Type B pancreatic cell (in vitro differentiated cells): ENCODE measurements at regions not wholly inside any gene's neighbourhood (a gene's known extent, or its start where the extent isn't known, plus 50 kb on each side); places are given as distances from the start of the nearest gene placed in this dataset.

Experiments
- DNase-seq: peaks from one replicate; pipeline ENCODE4 v3.0.0; 2021; ENCODE audit warnings: mixed read lengths; ENCODE audit not compliant: unreplicated experiment; ENCODE audit errors: extremely low spot score
- H3K27ac Mint-ChIP-seq: 2 replicates; pipeline ENCODE4 v1.8.0; 2021; ENCODE audit warnings: mild to moderate bottlenecking, mixed read lengths
- H3K27me3 Mint-ChIP-seq: 2 replicates; pipeline ENCODE4 v1.8.0; 2021; ENCODE audit warnings: mixed read lengths
- H3K36me3 Mint-ChIP-seq: 2 replicates; pipeline ENCODE4 v1.8.0; 2021; ENCODE audit warnings: mixed read lengths
- H3K4me1 Mint-ChIP-seq: one replicate; pipeline ENCODE4 v1.8.0; 2021; ENCODE audit warnings: mixed read lengths; ENCODE audit not compliant: unreplicated experiment
- H3K4me3 Mint-ChIP-seq: 2 replicates; pipeline ENCODE4 v1.8.0; 2021; ENCODE audit warnings: mild to moderate bottlenecking, mixed read lengths
- H3K9me3 Mint-ChIP-seq: 2 replicates; pipeline ENCODE4 v1.8.0; 2021; ENCODE audit warnings: mixed read lengths
- CTCF ChIP-seq: fragments of 200-600 bp; sonication (generic); conservative IDR thresholded peaks from 2 replicates; pipeline ENCODE4 v1.5.0; 2021; ENCODE audit warnings: antibody characterized with exemption, mild to moderate bottlenecking

GRCh38 chr12:126354633-126355032 lies 1289.4 kb downstream of the AACS start:
- H3K4me3 Mint-ChIP-seq: no peak overlapping the region
- no peaks in the 10 kb centered on the region for H3K4me1 Mint-ChIP-seq
- DNase-seq: no peak
- H3K9me3 Mint-ChIP-seq: peaks cover 10% of the 10 kb centered on the region
- H3K27me3 Mint-ChIP-seq: no peaks in the 10 kb centered on the region
- no peaks in the 10 kb centered on the region for H3K36me3 Mint-ChIP-seq
- H3K27ac Mint-ChIP-seq: no peak overlapping the region
- no peak for TF ChIP-seq CTCF

- Mint-ChIP-seq H3K27me3 (no peaks in the 10 kb centered on the region), H3K27ac (no peak overlapping the region), H3K4me1 (no peaks in the 10 kb centered on the region), H3K36me3 (no peaks in the 10 kb centered on the region), H3K4me3 (no peak overlapping the region), H3K9me3 (peaks cover 10% of the 10 kb centered on the region)
- no peak for TF ChIP-seq CTCF
- DNase-seq: no peak
Observed at GRCh38 chr12:126355346-126355745, 1290.1 kb downstream of the AACS start.

- no peak overlapping the region for H3K4me3 Mint-ChIP-seq
- H3K27me3 Mint-ChIP-seq: no peaks in the 10 kb centered on the region
- TF ChIP-seq CTCF: no peak
- H3K27ac Mint-ChIP-seq: no peak overlapping the region
- H3K4me1 Mint-ChIP-seq: no peaks in the 10 kb centered on the region
- peaks cover 10% of the 10 kb centered on the region for H3K9me3 Mint-ChIP-seq
- no peaks in the 10 kb centered on the region for H3K36me3 Mint-ChIP-seq
- no peak for DNase-seq
Observed at GRCh38 chr12:126358806-126359205, 1293.6 kb downstream of the AACS start.

GRCh38 chr12:126359216-126359615 lies 1294.0 kb downstream of the AACS start:
- H3K9me3 Mint-ChIP-seq: peaks cover 10% of the 10 kb centered on the region
- no peak overlapping the region for H3K27ac Mint-ChIP-seq
- H3K4me3 Mint-ChIP-seq: no peak overlapping the region
- H3K36me3 Mint-ChIP-seq: no peaks in the 10 kb centered on the region
- no peak for TF ChIP-seq CTCF
- H3K27me3 Mint-ChIP-seq: no peaks in the 10 kb centered on the region
- DNase-seq: no peak
- no peaks in the 10 kb centered on the region for H3K4me1 Mint-ChIP-seq

- peaks cover 3% of the 10 kb centered on the region for H3K27me3 Mint-ChIP-seq
- no peak for TF ChIP-seq CTCF
- DNase-seq: no peak
- H3K9me3 Mint-ChIP-seq: peaks cover 6% of the 10 kb centered on the region
- no peak overlapping the region for H3K4me3 Mint-ChIP-seq
- no peaks in the 10 kb centered on the region for H3K36me3 Mint-ChIP-seq
- H3K27ac Mint-ChIP-seq: no peak overlapping the region
- H3K4me1 Mint-ChIP-seq: no peaks in the 10 kb centered on the region
Observed at GRCh38 chr12:126361804-126362203, 1296.6 kb downstream of the AACS start.

GRCh38 chr12:126362493-126362892 lies 1297.3 kb downstream of the AACS start:
- no peak for DNase-seq
- TF ChIP-seq CTCF: no peak
- H3K9me3 Mint-ChIP-seq: no peaks in the 10 kb centered on the region
- H3K4me3 Mint-ChIP-seq: no peak overlapping the region
- no peaks in the 10 kb centered on the region for H3K4me1 Mint-ChIP-seq
- no peaks in the 10 kb centered on the region for H3K36me3 Mint-ChIP-seq
- peaks cover 3% of the 10 kb centered on the region for H3K27me3 Mint-ChIP-seq
- no peak overlapping the region for H3K27ac Mint-ChIP-seq
